Endothelial cell of umbilical vein (primary cell): ENCODE measurements at regions not wholly inside any gene's neighbourhood (a gene's known extent, or its start where the extent isn't known, plus 50 kb on each side); places are given as distances from the start of the nearest gene placed in this dataset.

Experiments used
- CTCF ChIP-seq, 2 donors: IDR thresholded peaks; 1 replicate in 1 of 2; 2 replicates in 1 of 2; pipeline ENCODE4 v1.5.1; 2011; ENCODE audit warnings: low read length in 2 of 2, mild to moderate bottlenecking in 2 of 2, moderate library complexity in 2 of 2, control low read depth in 1 of 2, inconsistent platforms in 1 of 2, low read depth in 1 of 2; ENCODE audit not compliant: insufficient read depth in 1 of 2; ENCODE audit errors: extremely low read depth in 1 of 2
- EZH2 ChIP-seq: IDR thresholded peaks from 2 replicates; pipeline ENCODE4 v1.6.1; 2012; ENCODE audit warnings: borderline replicate concordance, low read depth, mild to moderate bottlenecking, moderate library complexity, low read length, inconsistent platforms; ENCODE audit not compliant: severe bottlenecking
- JUN ChIP-seq: IDR thresholded peaks from 2 replicates; pipeline ENCODE4 v1.6.1; 2011; ENCODE audit warnings: borderline replicate concordance, low read depth; ENCODE audit not compliant: insufficient read length, insufficient read depth
- POLR2AphosphoS5 ChIP-seq: IDR thresholded peaks from 2 replicates; pipeline ENCODE4 v1.6.1; 2012; ENCODE audit warnings: low read depth, mild to moderate bottlenecking, control low read depth, low read length, moderate library complexity; ENCODE audit not compliant: insufficient read depth

GRCh38 chr3:74054566-74054965, 429.8 kb upstream of the PDZRN3 start:
- TF ChIP-seq JUN (no peak), POLR2AphosphoS5 (no peak), CTCF (IDR thresholded peaks at IDR 0.05; ENCODE audit: extremely low read depth in 1 of 2, insufficient read depth in 1 of 2, low read depth in 1 of 2, low read length in 2 of 2) (no peak), EZH2 (no peak)
